ENCODE measurements at regions not wholly inside any gene's neighbourhood (a gene's known extent, or its start where the extent isn't known, plus 50 kb on each side); places are given as distances from the start of the nearest gene placed in this dataset.

GRCh38 chr5:128774605-128775004 is 190.7 kb upstream of the SLC27A6 start:
- no peak for DNase-seq
- intact Hi-C loops (cut with DNase I), result no loop called here

GRCh38 chr5:128775558-128775957 is 189.7 kb upstream of the SLC27A6 start:
- DNase-seq, result no peak
- intact Hi-C loops (cut with DNase I), result no loop called here

- DNase-seq, result no peak
- intact Hi-C loops (cut with DNase I), result no loop called here
These were observed 188.2 kb upstream of the SLC27A6 start for GRCh38 chr5:128777052-128777451.

GRCh38 chr5:128778474-128778873 is 186.8 kb upstream of the SLC27A6 start:
- no peak for DNase-seq
- intact Hi-C loops (cut with DNase I), result no loop called here

GRCh38 chr5:128782446-128782845 is 182.8 kb upstream of the SLC27A6 start:
- peak; percentile 4 to 87 (median 66) for DNase-seq
- intact Hi-C loops (cut with DNase I), result no loop called here

GRCh38 chr5:128784726-128785125 is 180.6 kb upstream of the SLC27A6 start:
- no peak for DNase-seq
- intact Hi-C loops (cut with DNase I), result no loop called here

GRCh38 chr5:128791312-128791711 is 174.0 kb upstream of the SLC27A6 start:
- intact Hi-C loops (cut with DNase I), result no loop called here
- DNase-seq, result no peak

- no peak for DNase-seq
- intact Hi-C loops (cut with DNase I), result no loop called here
These were observed 168.8 kb upstream of the SLC27A6 start for GRCh38 chr5:128796506-128796905.

- no peak for DNase-seq
- intact Hi-C loops (cut with DNase I), result no loop called here
These were observed 166.4 kb upstream of the SLC27A6 start for GRCh38 chr5:128798871-128799270.

GRCh38 chr5:128799945-128800344 is 165.3 kb upstream of the SLC27A6 start:
- intact Hi-C loops (cut with DNase I), result no loop called here
- no peak for DNase-seq

GRCh38 chr5:128800377-128800776 is 164.9 kb upstream of the SLC27A6 start:
- no peak for DNase-seq
- intact Hi-C loops (cut with DNase I), result no loop called here

- intact Hi-C loops (cut with DNase I), result no loop called here
- no peak for DNase-seq
These were observed 151.8 kb upstream of the SLC27A6 start for GRCh38 chr5:128813317-128814070.

GRCh38 chr5:128815201-128815600 is 150.1 kb upstream of the SLC27A6 start:
- no peak for DNase-seq
- intact Hi-C loops (cut with DNase I), result no loop called here

GRCh38 chr5:128825826-128826225 is 139.5 kb upstream of the SLC27A6 start:
- intact Hi-C loops (cut with DNase I), result no loop called here
- DNase-seq, result no peak

GRCh38 chr5:128826275-128826674 is 139.0 kb upstream of the SLC27A6 start:
- DNase-seq, result no peak
- intact Hi-C loops (cut with DNase I), result no loop called here

GRCh38 chr5:128836571-128836970 is 128.7 kb upstream of the SLC27A6 start:
- intact Hi-C loops (cut with DNase I), result no loop called here

GRCh38 chr5:128838623-128839022 is 126.7 kb upstream of the SLC27A6 start:
- intact Hi-C loops (cut with DNase I), result no loop called here
- no peak for DNase-seq

More at GRCh38 chr5:128836571-128836970, 128.7 kb upstream of the SLC27A6 start:
- no peak for DNase-seq

GRCh38 chr5:128842241-128842640 is 123.0 kb upstream of the SLC27A6 start:
- DNase-seq, result no peak
- intact Hi-C loops (cut with DNase I), result no loop called here

- no peak for DNase-seq
- intact Hi-C loops (cut with DNase I), result no loop called here
These were observed 120.8 kb upstream of the SLC27A6 start for GRCh38 chr5:128844354-128844923.

- intact Hi-C loops (cut with DNase I), result no loop called here
- DNase-seq, result no peak
These were observed 115.2 kb upstream of the SLC27A6 start for GRCh38 chr5:128850049-128850448.

GRCh38 chr5:128854931-128855330 is 110.4 kb upstream of the SLC27A6 start:
- intact Hi-C loops (cut with DNase I), result no loop called here
- DNase-seq, result no peak

Measured in head of caudate nucleus (tissue), 42 donors.